ENCODE measurements at regions not wholly inside any gene's neighbourhood (a gene's known extent, or its start where the extent isn't known, plus 50 kb on each side); places are given as distances from the start of the nearest gene placed in this dataset.

DNA sequence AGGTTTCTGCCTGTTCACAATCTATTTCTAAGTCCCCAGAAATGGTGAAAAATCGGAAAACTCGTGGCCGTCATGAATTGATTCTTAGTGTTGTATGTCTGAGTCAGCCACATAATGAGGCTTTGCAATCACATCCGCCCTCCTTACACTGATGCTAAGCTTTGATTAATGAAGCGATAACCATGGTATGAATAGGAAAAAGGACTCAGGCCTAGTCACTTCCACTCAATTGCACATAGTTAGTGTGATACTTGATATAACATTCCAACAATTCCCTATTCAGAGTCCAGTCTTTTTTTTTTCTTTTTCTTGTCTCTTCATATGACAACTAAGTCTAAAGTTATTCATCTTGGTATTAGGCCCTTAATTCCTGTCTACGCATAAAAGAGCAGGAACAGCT is 1231.0 kb downstream of the VRK1 start:
- Histone ChIP-seq H3K27me3 (ENCODE audit: insufficient read depth) (no peaks in the 10 kb centered on the region), H4K20me1 (ENCODE audit: insufficient read depth) (no peaks in the 10 kb centered on the region), H3K79me2 (ENCODE audit: insufficient read depth) (no peaks in the 10 kb centered on the region), H3K9ac (no peak overlapping the region), H3K9me3 (no peaks in the 10 kb centered on the region), H3K27ac (ENCODE audit: low read depth in 2 of 2, low read length in 1 of 2) (no peak overlapping the region), H3K36me3 (replicated peaks in 1 of 2; ENCODE audit: control insufficient read depth in 1 of 2, insufficient read depth in 2 of 2, low read length in 1 of 2) (no peaks in the 10 kb centered on the region), H3K4me3 (ENCODE audit: low read depth in 2 of 2, low read length in 1 of 2) (no peak overlapping the region), H3K4me2 (no peak overlapping the region), H3F3A (replicated peaks; ENCODE audit: insufficient read depth) (no peaks in the 10 kb centered on the region), H3K4me1 (ENCODE audit: control insufficient read depth in 1 of 2, insufficient read depth in 2 of 2, low read depth in 1 of 2, low read length in 1 of 2) (no peaks in the 10 kb centered on the region), H3K9me2 (no peaks in the 10 kb centered on the region), H2AFZ (ENCODE audit: low read depth) (no peak overlapping the region)
- no peak for DNase-seq
- CTCF ChIA-PET: no interaction called here
- WGBS (ENCODE audit: low lambda C conversion rate): 3% methylated on average over 6 of the region's 6 CpGs
- no peak for TF ChIP-seq EP300 (IDR thresholded peaks at IDR 0.05; ENCODE audit: borderline replicate concordance in 1 of 2, low read depth in 1 of 2, low read length in 1 of 2)
- no peak for TF ChIP-seq FOXM1 (IDR thresholded peaks at IDR 0.05; ENCODE audit: low read depth)
- no peak for TF ChIP-seq IRF3 (IDR thresholded peaks at IDR 0.05; ENCODE audit: low read depth, low read length)
- TF ChIP-seq MXI1 (IDR thresholded peaks at IDR 0.05; ENCODE audit: low read depth, low read length): no peak
- TF ChIP-seq JUND (IDR thresholded peaks at IDR 0.05): no peak
- POLR2A ChIA-PET: no interaction called here

- no peaks in the 10 kb centered on the region for H3F3A ChIP-seq (replicated peaks; ENCODE audit: insufficient read depth)
- no peak overlapping the region for H3K9ac ChIP-seq
- CTCF ChIA-PET: no interaction called here
- H3K4me3 ChIP-seq (ENCODE audit: low read depth in 2 of 2, low read length in 1 of 2): no peak overlapping the region
- no peaks in the 10 kb centered on the region for H3K79me2 ChIP-seq (ENCODE audit: insufficient read depth)
- TF ChIP-seq FOXJ3 (CRISPR knock-in tag; IDR thresholded peaks at IDR 0.05): no peak
- TF ChIP-seq TEAD4 (IDR thresholded peaks at IDR 0.05; ENCODE audit: borderline replicate concordance, insufficient read depth): no peak
- TF ChIP-seq MXI1 (IDR thresholded peaks at IDR 0.05; ENCODE audit: low read depth, low read length): no peak
- no peaks in the 10 kb centered on the region for H3K36me3 ChIP-seq (replicated peaks in 1 of 2; ENCODE audit: control insufficient read depth in 1 of 2, insufficient read depth in 2 of 2, low read length in 1 of 2)
- no peak for DNase-seq
- no peak overlapping the region for H2AFZ ChIP-seq (ENCODE audit: low read depth)
- no peak overlapping the region for H3K4me2 ChIP-seq
- POLR2A ChIA-PET: no interaction called here
- no peaks in the 10 kb centered on the region for H3K9me3 ChIP-seq
- no peaks in the 10 kb centered on the region for H3K9me2 ChIP-seq
- no peaks in the 10 kb centered on the region for H4K20me1 ChIP-seq (ENCODE audit: insufficient read depth)
- WGBS (ENCODE audit: low lambda C conversion rate): 0% methylated on average over 4 of the region's 4 CpGs
- no peaks in the 10 kb centered on the region for H3K27me3 ChIP-seq (ENCODE audit: insufficient read depth)
- H3K27ac ChIP-seq (ENCODE audit: low read depth in 2 of 2, low read length in 1 of 2): no peak overlapping the region
- H3K4me1 ChIP-seq (ENCODE audit: control insufficient read depth in 1 of 2, insufficient read depth in 2 of 2, low read depth in 1 of 2, low read length in 1 of 2): no peaks in the 10 kb centered on the region
Measured at GRCh38 chr14:98035396-98035795, 1236.6 kb downstream of the BCL11B start.

DNA sequence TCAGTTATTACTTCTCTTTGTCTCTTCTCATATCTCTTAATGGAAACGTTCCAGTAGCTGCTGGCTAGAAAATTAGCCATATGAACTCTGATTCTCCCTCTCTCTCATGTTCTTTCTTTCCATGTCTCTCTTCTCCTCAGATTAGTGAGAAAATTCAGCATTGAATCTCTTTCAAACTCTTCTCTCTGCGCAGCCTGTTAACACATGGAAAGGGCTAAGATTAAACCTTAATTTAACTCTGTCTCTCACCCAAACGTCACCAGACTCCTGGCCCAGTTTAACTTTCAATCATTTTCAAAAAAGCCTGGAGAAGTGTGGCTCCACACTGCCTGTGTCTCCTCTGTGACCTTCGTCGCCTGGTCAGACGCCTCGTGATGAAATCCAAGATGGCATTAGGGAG is 1234.2 kb downstream of the BCL11B start:
- H2AFZ ChIP-seq (ENCODE audit: low read depth): no peak overlapping the region
- H4K20me1 ChIP-seq (ENCODE audit: insufficient read depth): no peaks in the 10 kb centered on the region
- 6% methylated on average over 7 of the region's 7 CpGs for WGBS (ENCODE audit: low lambda C conversion rate)
- no peaks in the 10 kb centered on the region for H3K27me3 ChIP-seq (ENCODE audit: insufficient read depth)
- ChIA-PET POLR2A (no interaction called here), CTCF (no interaction called here)
- H3F3A ChIP-seq (replicated peaks; ENCODE audit: insufficient read depth): no peaks in the 10 kb centered on the region
- no peak overlapping the region for H3K27ac ChIP-seq (ENCODE audit: low read depth in 2 of 2, low read length in 1 of 2)
- no peak overlapping the region for H3K9ac ChIP-seq
- no peak overlapping the region for H3K4me2 ChIP-seq
- H3K4me3 ChIP-seq (ENCODE audit: low read depth in 2 of 2, low read length in 1 of 2): no peak overlapping the region
- DNase-seq: no peak
- no peaks in the 10 kb centered on the region for H3K9me3 ChIP-seq
- H3K4me1 ChIP-seq (ENCODE audit: control insufficient read depth in 1 of 2, insufficient read depth in 2 of 2, low read depth in 1 of 2, low read length in 1 of 2): no peaks in the 10 kb centered on the region
- H3K9me2 ChIP-seq: no peaks in the 10 kb centered on the region
- no peaks in the 10 kb centered on the region for H3K79me2 ChIP-seq (ENCODE audit: insufficient read depth)
- H3K36me3 ChIP-seq (replicated peaks in 1 of 2; ENCODE audit: control insufficient read depth in 1 of 2, insufficient read depth in 2 of 2, low read length in 1 of 2): no peaks in the 10 kb centered on the region
- TF ChIP-seq FOSL2 (IDR thresholded peaks at IDR 0.05; ENCODE audit: borderline replicate concordance, low read depth) (no peak), EZH2phosphoT487 (IDR thresholded peaks at IDR 0.05; ENCODE audit: borderline replicate concordance, low read depth) (no peak), TCF12 (IDR thresholded peaks at IDR 0.05) (no peak), ELF1 (IDR thresholded peaks at IDR 0.05) (no peak), JUND (IDR thresholded peaks at IDR 0.05) (no peak), TEAD4 (IDR thresholded peaks at IDR 0.05; ENCODE audit: borderline replicate concordance, insufficient read depth) (no peak), MEF2A (IDR thresholded peaks at IDR 0.05; ENCODE audit: borderline replicate concordance, low read depth) (no peak), NRF1 (IDR thresholded peaks at IDR 0.05; ENCODE audit: low read depth, low read length) (no peak), ZBTB33 (IDR thresholded peaks at IDR 0.05; ENCODE audit: borderline replicate concordance, low read depth) (no peak), USF2 (IDR thresholded peaks at IDR 0.05; ENCODE audit: borderline replicate concordance, low read depth, low read length) (no peak), IRF3 (IDR thresholded peaks at IDR 0.05; ENCODE audit: low read depth, low read length) (no peak), POLR2AphosphoS5 (IDR thresholded peaks at IDR 0.05; ENCODE audit: low read depth, low read length) (no peak), MXI1 (IDR thresholded peaks at IDR 0.05; ENCODE audit: low read depth, low read length) (no peak)
- TF ChIP-seq, protein P1, sequence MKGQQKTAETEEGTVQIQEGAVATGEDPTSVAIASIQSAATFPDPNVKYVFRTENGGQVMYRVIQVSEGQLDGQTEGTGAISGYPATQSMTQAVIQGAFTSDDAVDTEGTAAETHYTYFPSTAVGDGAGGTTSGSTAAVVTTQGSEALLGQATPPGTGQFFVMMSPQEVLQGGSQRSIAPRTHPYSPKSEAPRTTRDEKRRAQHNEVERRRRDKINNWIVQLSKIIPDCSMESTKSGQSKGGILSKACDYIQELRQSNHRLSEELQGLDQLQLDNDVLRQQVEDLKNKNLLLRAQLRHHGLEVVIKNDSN (IDR thresholded peaks at IDR 0.05; ENCODE audit: borderline replicate concordance, low read depth): no peak

Measured in SK-N-SH (cell line).